ENCODE measurements at regions not wholly inside any gene's neighbourhood (a gene's known extent, or its start where the extent isn't known, plus 50 kb on each side); places are given as distances from the start of the nearest gene placed in this dataset.

DNA sequence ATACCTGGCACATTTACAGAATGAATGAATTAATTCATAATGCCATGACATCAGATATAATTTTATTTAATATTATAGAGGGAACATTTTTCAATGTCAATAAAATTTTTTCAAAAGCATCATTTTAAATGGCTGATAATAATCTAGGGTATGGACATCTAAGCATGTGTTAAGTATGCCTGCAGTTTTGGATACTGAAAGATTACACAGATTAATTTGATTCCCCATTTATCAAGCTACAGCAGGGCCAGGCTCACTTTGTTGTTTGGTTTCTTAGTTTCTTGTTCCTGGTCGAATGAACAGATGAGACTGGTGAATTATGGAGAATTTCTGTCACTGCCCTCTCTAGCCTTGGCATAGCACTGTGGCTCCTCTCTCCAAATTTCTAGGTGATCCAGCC is 72.4 kb upstream of the E2F8 start:
- no peaks in the 10 kb centered on the region for H3K9me1 ChIP-seq (ENCODE audit: control insufficient read depth, insufficient read depth, low read length)
- FAIRE-seq (no peak), DNase-seq (ENCODE audit: extremely low read depth in 1 of 4, low spot score in 3 of 4) (no peak), ATAC-seq (no peak)
- TF ChIP-seq, protein P1, sequence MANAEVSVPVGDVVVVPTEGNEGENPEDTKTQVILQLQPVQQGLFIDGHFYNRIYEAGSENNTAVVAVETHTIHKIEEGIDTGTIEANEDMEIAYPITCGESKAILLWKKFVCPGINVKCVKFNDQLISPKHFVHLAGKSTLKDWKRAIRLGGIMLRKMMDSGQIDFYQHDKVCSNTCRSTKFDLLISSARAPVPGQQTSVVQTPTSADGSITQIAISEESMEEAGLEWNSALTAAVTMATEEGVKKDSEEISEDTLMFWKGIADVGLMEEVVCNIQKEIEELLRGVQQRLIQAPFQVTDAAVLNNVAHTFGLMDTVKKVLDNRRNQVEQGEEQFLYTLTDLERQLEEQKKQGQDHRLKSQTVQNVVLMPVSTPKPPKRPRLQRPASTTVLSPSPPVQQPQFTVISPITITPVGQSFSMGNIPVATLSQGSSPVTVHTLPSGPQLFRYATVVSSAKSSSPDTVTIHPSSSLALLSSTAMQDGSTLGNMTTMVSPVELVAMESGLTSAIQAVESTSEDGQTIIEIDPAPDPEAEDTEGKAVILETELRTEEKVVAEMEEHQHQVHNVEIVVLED (CRISPR knock-in tag; IDR thresholded peaks at IDR 0.05) = no peak
- TF ChIP-seq NR1H2 (CRISPR knock-in tag; IDR thresholded peaks at IDR 0.05) (no peak), ZNF583 (CRISPR knock-in tag; IDR thresholded peaks at IDR 0.05) (no peak), OTX1 (CRISPR knock-in tag; IDR thresholded peaks at IDR 0.05) (no peak), BCOR (IDR thresholded peaks at IDR 0.05) (no peak), PYGO2 (tag; IDR thresholded peaks at IDR 0.05) (no peak), ZNF224 (CRISPR knock-in tag; IDR thresholded peaks at IDR 0.05) (no peak), KLF13 (tag; IDR thresholded peaks at IDR 0.05; ENCODE audit: borderline replicate concordance, low read depth) (no peak), SAFB (IDR thresholded peaks at IDR 0.05; ENCODE audit: borderline replicate concordance, low read depth, low read length) (no peak), EP400 (IDR thresholded peaks at IDR 0.05) (no peak), ZNF445 (CRISPR knock-in tag; IDR thresholded peaks at IDR 0.05; ENCODE audit: low read depth) (no peak), JUND (IDR thresholded peaks at IDR 0.05; ENCODE audit: borderline replicate concordance, low read depth, low read length) (no peak), JUND (tag; IDR thresholded peaks at IDR 0.05; ENCODE audit: borderline replicate concordance, low read depth, low read length) (no peak), GTF2F1 (IDR thresholded peaks at IDR 0.05; ENCODE audit: low read depth, low read length) (no peak), XRCC4 (IDR thresholded peaks at IDR 0.05; ENCODE audit: extremely low read depth, insufficient read depth, insufficient read length) (no peak), ZNF778 (CRISPR knock-in tag; IDR thresholded peaks at IDR 0.05) (no peak)
- TF ChIP-seq, protein P2, sequence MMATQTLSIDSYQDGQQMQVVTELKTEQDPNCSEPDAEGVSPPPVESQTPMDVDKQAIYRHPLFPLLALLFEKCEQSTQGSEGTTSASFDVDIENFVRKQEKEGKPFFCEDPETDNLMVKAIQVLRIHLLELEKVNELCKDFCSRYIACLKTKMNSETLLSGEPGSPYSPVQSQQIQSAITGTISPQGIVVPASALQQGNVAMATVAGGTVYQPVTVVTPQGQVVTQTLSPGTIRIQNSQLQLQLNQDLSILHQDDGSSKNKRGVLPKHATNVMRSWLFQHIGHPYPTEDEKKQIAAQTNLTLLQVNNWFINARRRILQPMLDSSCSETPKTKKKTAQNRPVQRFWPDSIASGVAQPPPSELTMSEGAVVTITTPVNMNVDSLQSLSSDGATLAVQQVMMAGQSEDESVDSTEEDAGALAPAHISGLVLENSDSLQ (IDR thresholded peaks at IDR 0.05) = no peak
- H3K4me2 ChIP-seq (ENCODE audit: insufficient read depth, low read length) = no peak overlapping the region
- WGBS (ENCODE audit: insufficient coverage, low coverage, missing lambda C conversion rate) = 0% methylated on average over 1 of the region's 1 CpG
- H3K27ac ChIP-seq (ENCODE audit: extremely low read depth, low read depth, low read length) = no peak overlapping the region
- in situ Hi-C loops (cut with MboI) = loop anchor here (10.0 to 25.0 kb wide), 2 partner anchors 232 to 574 kb away; no protein-coding TSS in a partner anchor
- H3K27me3 ChIP-seq (ENCODE audit: control insufficient read depth in 2 of 2, insufficient read depth in 2 of 2, low read length in 2 of 2) = peaks cover 7 to 29% of the 10 kb centered on the region in 2 experiments; a peak in 3 of 5 replicates
- H3K4me3 ChIP-seq = no peak overlapping the region
- H3K9me3 ChIP-seq (replicated peaks; ENCODE audit: control insufficient read depth, insufficient read depth, low read depth, low read length) = no peaks in the 10 kb centered on the region
- no peak overlapping the region for H2AFZ ChIP-seq (ENCODE audit: low read depth, low read length)
- POLR2A ChIA-PET = no interaction called here
- H4K20me1 ChIP-seq (replicated peaks; ENCODE audit: control insufficient read depth, insufficient read depth, low read length) = no peaks in the 10 kb centered on the region
- no peaks in the 10 kb centered on the region for H3K36me3 ChIP-seq (ENCODE audit: control insufficient read depth, insufficient read depth, low read length)
- H3K9ac ChIP-seq (ENCODE audit: insufficient read depth in 1 of 2, low read depth in 2 of 2, low read length in 2 of 2) = no peak overlapping the region
- no peaks in the 10 kb centered on the region for H3K79me2 ChIP-seq (ENCODE audit: control insufficient read depth, insufficient read depth, low read length)
- no TSS peak for BruUV-seq (replicated peaks)
- no peaks in the 10 kb centered on the region for H3K4me1 ChIP-seq (replicated peaks in 1 of 2; ENCODE audit: control insufficient read depth in 2 of 2, insufficient read depth in 2 of 2, low read length in 2 of 2)
- intact Hi-C loops (cut with micrococcal nuclease) = loop anchor here (5.0 kb wide), 1 partner anchor 241 kb away; no protein-coding TSS in a partner anchor
- CTCF ChIA-PET (ENCODE audit: low intra/inter-chr PET ratio) = no interaction called here
